HG03521 (cell line): ENCODE measurements at regions not wholly inside any gene's neighbourhood (a gene's known extent, or its start where the extent isn't known, plus 50 kb on each side); places are given as distances from the start of the nearest gene placed in this dataset.

Experiments used
- ATAC-seq: cut with Tn5 transposase; IDR thresholded peaks from one replicate; pipeline ENCODE4 v1.9.1; 2021; ENCODE audit warnings: mild to moderate bottlenecking, moderate library complexity; ENCODE audit not compliant: unreplicated experiment

GRCh38 chr10:111873041-111873440, 310.5 kb downstream of the GPAM start:
- no peak for ATAC-seq

DNA sequence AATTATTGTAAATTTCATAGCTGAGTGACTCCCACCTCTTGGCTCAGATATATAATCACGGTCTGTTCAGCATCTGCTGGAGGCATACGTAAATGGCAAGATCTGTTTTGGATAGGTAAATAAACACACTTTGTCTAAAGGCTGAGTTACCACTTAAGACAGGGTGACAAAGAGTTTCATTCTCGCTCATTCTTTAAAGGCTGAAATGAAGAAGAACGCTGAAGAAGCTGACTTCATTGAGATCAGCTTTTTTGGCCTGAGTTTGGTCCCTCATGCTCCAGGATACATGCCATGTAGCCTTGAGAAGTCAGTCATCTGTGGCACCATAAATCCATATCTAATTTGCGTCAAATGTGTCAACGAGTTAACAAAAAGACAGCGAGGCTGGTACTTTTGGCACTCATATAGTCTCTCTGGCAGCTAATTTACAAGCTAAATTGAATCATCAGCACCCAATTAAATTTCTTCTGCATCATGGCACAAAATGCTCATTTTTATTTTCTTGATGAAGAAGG, 309.9 kb downstream of the GPAM start:
- ATAC-seq, result no peak

GRCh38 chr10:111874576-111874975, 309.0 kb downstream of the GPAM start:
- no peak for ATAC-seq

DNA sequence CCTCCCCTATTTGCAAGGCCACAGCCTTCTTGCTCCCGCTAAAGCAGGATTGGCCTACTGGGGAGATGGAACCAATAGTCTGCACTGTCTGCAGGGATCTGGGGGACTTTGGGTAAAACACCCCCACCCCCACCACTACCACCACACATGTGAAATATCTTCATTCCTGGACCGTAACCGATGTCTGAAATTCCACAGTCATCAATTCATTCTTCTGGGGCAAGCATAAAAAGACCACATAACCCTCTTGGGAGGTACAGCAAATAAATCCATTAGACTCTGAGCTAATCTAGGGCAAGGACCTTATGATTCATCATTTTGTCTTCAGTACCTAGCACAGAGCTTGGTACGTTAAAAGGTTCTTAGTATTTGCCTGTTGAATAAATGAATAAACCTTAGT, 307.8 kb downstream of the GPAM start:
- no peak for ATAC-seq

DNA sequence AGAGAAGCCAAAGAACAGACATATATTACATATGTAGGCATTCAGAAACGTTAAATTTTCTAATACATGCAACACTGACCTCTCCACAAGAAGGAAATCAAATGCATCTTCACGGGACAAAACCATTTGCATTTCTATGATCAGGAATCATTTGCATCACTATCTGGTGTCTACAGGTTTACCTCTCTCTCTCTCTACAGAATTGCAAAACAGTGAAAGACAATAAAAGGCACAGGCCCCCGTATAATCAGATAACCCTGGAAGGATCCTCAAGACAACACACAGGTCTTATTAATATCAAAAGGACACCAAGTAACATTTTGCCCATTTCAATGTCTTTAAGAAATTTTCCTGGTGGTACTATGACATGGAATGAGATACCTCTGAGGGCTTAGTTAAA, 306.3 kb downstream of the GPAM start:
- no peak for ATAC-seq

- no peak for ATAC-seq
These were observed 303.6 kb downstream of the GPAM start for GRCh38 chr10:111879969-111880368.

DNA sequence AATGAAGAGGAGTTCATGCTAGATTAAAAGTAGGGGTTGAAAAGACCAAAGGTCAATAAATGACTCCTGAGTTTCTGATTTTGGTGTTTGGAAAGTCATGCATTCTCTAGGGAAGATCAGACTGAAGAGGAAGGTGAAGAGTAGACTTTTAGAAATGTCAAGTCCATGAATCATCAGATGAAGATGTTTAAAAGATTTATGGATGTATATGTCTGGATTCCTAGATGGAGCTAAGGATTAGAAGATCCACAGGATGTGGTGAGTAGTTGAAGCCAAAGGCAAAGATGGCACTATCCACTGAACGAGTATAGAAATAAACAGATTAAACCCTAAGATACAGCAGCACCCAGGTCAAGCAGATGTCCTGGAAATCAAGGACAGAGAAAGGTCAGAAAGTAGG, 298.5 kb downstream of the GPAM start:
- ATAC-seq, result no peak

GRCh38 chr10:111885919-111886318, 297.6 kb downstream of the GPAM start:
- ATAC-seq, result no peak

DNA sequence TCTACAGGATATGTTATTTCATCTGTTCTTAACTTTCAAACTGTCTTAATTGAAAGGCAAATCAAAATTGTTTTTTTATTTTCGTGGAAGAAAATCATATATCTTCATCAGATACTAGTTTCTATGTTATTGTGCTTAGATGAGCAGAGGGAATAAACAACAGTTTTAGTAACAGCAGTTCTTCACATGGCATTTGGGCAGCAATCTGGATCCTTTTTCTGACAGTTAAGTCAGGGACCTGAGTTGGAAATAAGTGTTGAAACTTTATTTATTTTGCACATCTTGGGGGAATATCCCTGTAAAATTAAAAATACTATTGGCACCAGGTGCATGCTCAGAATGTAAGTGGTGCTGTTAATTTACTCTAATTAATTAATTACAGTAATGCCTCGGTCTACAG, 296.3 kb downstream of the GPAM start:
- ATAC-seq, result no peak

GRCh38 chr10:111890046-111890445, 293.5 kb downstream of the GPAM start:
- no peak for ATAC-seq

DNA sequence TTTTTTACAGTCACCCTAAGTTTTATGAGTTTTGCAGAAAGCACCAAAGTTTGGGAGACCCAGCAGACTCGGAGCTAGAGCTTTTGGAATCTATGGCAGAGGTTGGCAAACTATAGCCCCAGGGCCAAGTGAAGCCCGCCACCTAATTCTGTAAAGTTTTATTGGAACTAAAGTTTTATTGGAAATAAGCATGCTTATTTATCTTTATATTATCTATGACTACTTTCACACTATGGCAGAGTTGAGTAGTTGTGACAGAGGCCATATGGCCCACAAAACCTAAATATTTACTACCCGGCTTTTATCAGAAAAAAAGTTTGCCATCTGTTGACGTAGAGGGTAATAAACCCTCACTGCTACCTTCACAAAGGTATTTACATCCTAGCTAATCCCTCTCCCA, 267.6 kb downstream of the GPAM start:
- no peak for ATAC-seq

- ATAC-seq, result no peak
These were observed 261.7 kb downstream of the GPAM start for GRCh38 chr10:111921821-111922220.

DNA sequence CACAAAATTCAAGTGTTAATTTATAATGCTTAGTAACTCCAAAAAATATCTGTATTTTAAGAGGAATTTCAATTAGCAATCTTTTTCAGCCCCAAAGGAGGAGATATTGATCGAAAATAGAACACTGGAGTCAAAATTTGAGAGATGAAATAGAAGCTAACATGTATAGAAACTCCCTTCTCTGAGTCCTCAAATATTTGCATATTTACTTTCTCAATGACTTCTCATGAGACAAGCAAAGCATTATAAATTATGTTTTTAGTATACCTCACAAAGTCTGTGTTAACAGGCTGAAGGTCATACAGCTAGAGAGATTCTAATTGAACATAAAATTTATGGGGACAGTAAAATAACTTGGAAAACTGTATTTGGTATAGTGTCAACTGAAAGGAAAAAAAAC, 260.5 kb downstream of the GPAM start:
- no peak for ATAC-seq

- no peak for ATAC-seq
These were observed 257.3 kb downstream of the GPAM start for GRCh38 chr10:111926286-111926685.

- ATAC-seq, result no peak
These were observed 249.6 kb downstream of the GPAM start for GRCh38 chr10:111933937-111934336.

- no peak for ATAC-seq
These were observed 248.6 kb downstream of the GPAM start for GRCh38 chr10:111934931-111935330.

GRCh38 chr10:111936143-111936542, 247.4 kb downstream of the GPAM start:
- no peak for ATAC-seq

- ATAC-seq, result no peak
These were observed 239.2 kb downstream of the GPAM start for GRCh38 chr10:111944331-111944730.

- ATAC-seq, result no peak
These were observed 229.6 kb downstream of the GPAM start for GRCh38 chr10:111953949-111954348.

DNA sequence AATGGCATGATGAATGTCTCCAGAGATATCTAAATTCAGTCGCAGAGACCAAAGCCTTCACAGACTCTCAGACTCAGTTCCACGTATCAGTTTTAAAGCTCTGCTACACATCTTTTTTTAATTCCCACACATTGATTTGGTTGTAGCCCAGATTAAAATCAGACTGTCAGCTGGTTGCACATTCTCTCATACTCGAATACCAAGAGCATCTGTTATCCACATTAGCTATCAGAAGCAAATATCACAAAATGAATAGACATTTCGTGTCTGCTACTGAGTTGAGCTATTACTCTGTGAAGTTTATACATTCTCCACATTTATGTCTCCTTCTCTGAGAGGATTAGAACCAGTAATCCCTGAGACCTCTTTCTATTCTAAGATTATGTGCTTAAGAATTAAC, 229.2 kb downstream of the GPAM start:
- no peak for ATAC-seq

DNA sequence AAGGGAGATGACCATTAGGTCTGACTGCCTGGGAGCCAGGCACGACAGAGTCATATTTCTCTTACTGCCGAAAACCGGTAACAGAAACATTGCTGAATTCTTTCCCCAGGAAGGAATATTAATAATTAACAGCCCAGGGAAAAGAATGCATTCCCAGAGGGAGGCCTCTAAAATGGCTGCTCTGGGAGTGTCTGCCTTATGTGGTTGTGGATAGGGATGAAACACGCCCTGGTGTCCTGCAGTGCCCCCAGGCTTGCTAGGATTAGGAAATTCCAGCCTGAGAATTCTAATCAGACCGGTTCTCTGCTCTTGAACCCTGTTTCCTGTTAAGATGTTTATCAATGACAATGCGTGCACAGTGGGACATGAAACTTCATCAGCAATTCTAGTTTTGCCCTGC, 226.7 kb downstream of the GPAM start:
- no peak for ATAC-seq

DNA sequence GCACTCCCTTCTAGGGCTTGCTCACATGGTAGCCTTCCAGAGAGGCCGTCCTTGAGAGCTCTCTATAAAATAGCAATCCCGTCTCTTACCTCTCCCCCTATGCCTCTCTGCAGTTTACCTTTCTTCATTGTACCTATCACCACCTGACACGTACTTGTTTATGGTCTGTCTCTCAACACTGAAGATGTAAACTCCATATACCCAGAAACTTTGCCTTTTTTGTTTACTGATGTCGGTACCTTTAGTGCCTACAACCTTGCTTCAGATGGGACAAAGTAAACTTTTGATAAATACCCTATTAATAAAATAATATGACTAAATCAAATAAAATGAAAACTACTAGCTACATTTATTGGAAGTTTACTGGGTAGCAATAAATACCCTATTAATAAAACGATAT, 220.6 kb downstream of the GPAM start:
- no peak for ATAC-seq

DNA sequence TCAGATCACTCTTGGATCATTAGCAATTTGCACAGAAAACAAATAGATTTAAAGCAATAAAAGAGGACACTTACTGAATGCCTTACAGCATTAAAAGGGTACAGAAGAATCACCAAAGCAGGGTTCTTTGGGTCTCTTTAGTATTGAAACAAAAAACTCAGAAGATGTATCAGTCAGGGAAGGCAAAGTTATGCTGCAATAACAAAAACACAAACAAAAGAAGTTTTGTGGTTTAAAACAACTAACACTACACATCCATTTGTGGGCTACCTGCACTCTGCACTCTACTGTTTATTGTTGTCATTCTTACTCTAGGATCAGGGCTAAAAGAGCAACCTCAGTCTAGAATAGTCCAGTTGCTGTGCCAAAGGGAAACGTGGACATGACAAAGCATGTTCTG, 216.4 kb downstream of the GPAM start:
- ATAC-seq, result no peak

- no peak for ATAC-seq
These were observed 216.0 kb downstream of the GPAM start for GRCh38 chr10:111967547-111967946.
